ENCODE measurements at regions not wholly inside any gene's neighbourhood (a gene's known extent, or its start where the extent isn't known, plus 50 kb on each side); places are given as distances from the start of the nearest gene placed in this dataset.

DNA sequence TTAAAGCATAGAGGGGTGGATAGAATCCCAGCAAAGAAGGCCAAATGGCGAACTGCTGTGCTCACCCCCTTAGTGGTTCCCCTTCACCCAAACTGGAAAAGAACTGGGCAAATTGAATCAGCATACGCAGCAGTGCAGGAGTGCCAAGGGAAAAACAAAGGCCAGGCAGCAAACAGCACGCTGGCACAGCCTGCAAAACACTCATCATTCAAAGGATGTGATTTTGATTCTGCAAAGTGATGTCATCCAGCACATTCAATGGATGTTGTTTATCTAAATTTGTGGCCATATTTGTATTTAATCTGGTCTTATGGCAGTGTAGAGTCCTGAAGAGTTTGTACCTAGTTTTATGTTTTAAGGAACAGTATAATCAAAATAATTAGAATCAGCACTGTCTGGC lies 71.8 kb upstream of the ECE1 start:
- Histone ChIP-seq H3K36me3 (replicated peaks; ENCODE audit: low read depth, low read length) (no peaks in the 10 kb centered on the region), H3K4me1 (ENCODE audit: low read length) (peaks cover 9% of the 10 kb centered on the region), H3K4me3 (ENCODE audit: low read length) (no peak overlapping the region), H3K9ac (ENCODE audit: low read length) (no peak overlapping the region), H3K9me3 (ENCODE audit: insufficient read depth, low read length) (no peaks in the 10 kb centered on the region), H2AFZ (ENCODE audit: low read depth, low read length) (no peak overlapping the region), H3K79me2 (ENCODE audit: low read length) (no peaks in the 10 kb centered on the region), H3K27me3 (ENCODE audit: low read depth, low read length) (no peaks in the 10 kb centered on the region), H3K4me2 (ENCODE audit: low read length) (no peak overlapping the region), H4K20me1 (ENCODE audit: insufficient read depth, low read length) (no peaks in the 10 kb centered on the region), H3K27ac (ENCODE audit: low read length) (no peak overlapping the region)
- TF ChIP-seq CTCF (IDR thresholded peaks at IDR 0.05; ENCODE audit: low read depth, low read length) (no peak), EZH2phosphoT487 (IDR thresholded peaks at IDR 0.05; ENCODE audit: low read depth) (no peak)

DNA sequence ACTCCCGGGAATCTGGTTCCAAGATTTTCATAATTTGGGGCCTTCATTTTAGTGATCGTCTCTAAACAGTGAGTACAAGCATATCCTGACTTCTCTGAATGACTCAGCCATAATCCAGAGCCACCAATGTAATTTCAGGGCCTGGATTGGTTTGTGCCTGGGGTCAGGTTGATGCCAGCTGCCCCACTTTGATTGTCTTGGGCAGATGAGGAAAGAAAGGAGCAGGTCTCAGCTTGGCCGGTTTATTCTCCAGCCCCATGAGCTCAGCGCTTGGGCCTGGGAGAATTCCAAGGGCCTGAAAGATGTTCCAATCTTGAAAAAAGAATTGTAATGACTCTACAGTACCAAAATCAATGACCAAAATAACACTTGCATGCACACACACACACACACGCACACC lies 71.2 kb upstream of the ECE1 start:
- Histone ChIP-seq H3K9me3 (ENCODE audit: insufficient read depth, low read length) (no peaks in the 10 kb centered on the region), H4K20me1 (ENCODE audit: insufficient read depth, low read length) (no peaks in the 10 kb centered on the region), H3K4me1 (ENCODE audit: low read length) (peaks cover 9% of the 10 kb centered on the region), H3K36me3 (replicated peaks; ENCODE audit: low read depth, low read length) (no peaks in the 10 kb centered on the region), H3K4me3 (ENCODE audit: low read length) (no peak overlapping the region), H3K4me2 (ENCODE audit: low read length) (no peak overlapping the region), H3K27ac (ENCODE audit: low read length) (no peak overlapping the region), H2AFZ (ENCODE audit: low read depth, low read length) (no peak overlapping the region), H3K79me2 (ENCODE audit: low read length) (no peaks in the 10 kb centered on the region), H3K27me3 (ENCODE audit: low read depth, low read length) (no peaks in the 10 kb centered on the region), H3K9ac (ENCODE audit: low read length) (no peak overlapping the region)
- TF ChIP-seq EZH2phosphoT487 (IDR thresholded peaks at IDR 0.05; ENCODE audit: low read depth) = no peak
- no peak for TF ChIP-seq CTCF (IDR thresholded peaks at IDR 0.05; ENCODE audit: low read depth, low read length)

GRCh38 chr1:21357161-21357560 lies 66.9 kb upstream of the ECE1 start:
- H3K27ac ChIP-seq (ENCODE audit: low read length) = no peak overlapping the region
- H3K4me2 ChIP-seq (ENCODE audit: low read length) = no peak overlapping the region
- H3K36me3 ChIP-seq (replicated peaks; ENCODE audit: low read depth, low read length) = no peaks in the 10 kb centered on the region
- no peaks in the 10 kb centered on the region for H4K20me1 ChIP-seq (ENCODE audit: insufficient read depth, low read length)
- H3K27me3 ChIP-seq (ENCODE audit: low read depth, low read length) = no peaks in the 10 kb centered on the region
- H3K4me1 ChIP-seq (ENCODE audit: low read length) = no peaks in the 10 kb centered on the region
- no peak for TF ChIP-seq EZH2phosphoT487 (IDR thresholded peaks at IDR 0.05; ENCODE audit: low read depth)
- no peak for TF ChIP-seq CTCF (IDR thresholded peaks at IDR 0.05; ENCODE audit: low read depth, low read length)
- H2AFZ ChIP-seq (ENCODE audit: low read depth, low read length) = no peak overlapping the region
- no peak overlapping the region for H3K9ac ChIP-seq (ENCODE audit: low read length)
- H3K9me3 ChIP-seq (ENCODE audit: insufficient read depth, low read length) = no peaks in the 10 kb centered on the region
- H3K4me3 ChIP-seq (ENCODE audit: low read length) = no peak overlapping the region
- no peaks in the 10 kb centered on the region for H3K79me2 ChIP-seq (ENCODE audit: low read length)

- TF ChIP-seq CTCF (IDR thresholded peaks at IDR 0.05; ENCODE audit: low read depth, low read length) = no peak
- TF ChIP-seq EZH2phosphoT487 (IDR thresholded peaks at IDR 0.05; ENCODE audit: low read depth) = no peak
- no peak overlapping the region for H2AFZ ChIP-seq (ENCODE audit: low read depth, low read length)
- H3K9ac ChIP-seq (ENCODE audit: low read length) = no peak overlapping the region
These were observed 65.7 kb upstream of the ECE1 start for GRCh38 chr1:21355956-21356355.

More at GRCh38 chr1:21355956-21356355, 65.7 kb upstream of the ECE1 start:
- Histone ChIP-seq H4K20me1 (ENCODE audit: insufficient read depth, low read length) (no peaks in the 10 kb centered on the region), H3K4me3 (ENCODE audit: low read length) (no peak overlapping the region), H3K27me3 (ENCODE audit: low read depth, low read length) (no peaks in the 10 kb centered on the region), H3K79me2 (ENCODE audit: low read length) (no peaks in the 10 kb centered on the region), H3K9me3 (ENCODE audit: insufficient read depth, low read length) (no peaks in the 10 kb centered on the region), H3K4me1 (ENCODE audit: low read length) (no peaks in the 10 kb centered on the region), H3K4me2 (ENCODE audit: low read length) (no peak overlapping the region), H3K36me3 (replicated peaks; ENCODE audit: low read depth, low read length) (no peaks in the 10 kb centered on the region), H3K27ac (ENCODE audit: low read length) (no peak overlapping the region)
